PC-3 (cell line): ENCODE measurements at regions not wholly inside any gene's neighbourhood (a gene's known extent, or its start where the extent isn't known, plus 50 kb on each side); places are given as distances from the start of the nearest gene placed in this dataset.

Experiments used
- ATAC-seq: fragments of 200-7000 bp; cut with Tn5 transposase; 2 replicates; pipeline ENCODE4 v1.9.1; 2020; ENCODE audit warnings: mild to moderate bottlenecking, moderate library complexity
- BruUV-seq: library from RNA; stranded (reverse); fragments of 400-500 nt; replicated peaks from 2 replicates; lab custom pipeline; 2021; lab: Mats Ljungman, UMichigan
- CTCF ChIA-PET: fragments of 300-600 bp; sonication (Branson Sonifier 250); formaldehyde crosslinking; loops from one replicate; lab custom pipeline; 2022; ENCODE audit warnings: antibody characterized with exemption; lab: Charles Lee
- POLR2A ChIA-PET: fragments of 300-600 bp; sonication (Branson Sonifier 250); formaldehyde crosslinking; loops from one replicate; lab custom pipeline; 2022; ENCODE audit warnings: antibody characterized with exemption; ENCODE audit not compliant: unreplicated experiment; lab: Charles Lee
- DNase-seq: peaks from one replicate; pipeline ENCODE4 v3.0.0-alpha.2; 2015
- H2AFZ ChIP-seq: fragments of 300-600 bp; sonication (generic); 2 replicates; pipeline ENCODE4 v1.6.0; 2016; ENCODE audit warnings: antibody characterized with exemption, low read length
- H3F3A ChIP-seq: fragments of 300-600 bp; sonication (generic); one replicate; pipeline ENCODE4 v1.6.0; 2017; ENCODE audit warnings: antibody characterized with exemption, low read length, control low read depth, mild to moderate bottlenecking; ENCODE audit not compliant: unreplicated experiment
- H3K27ac ChIP-seq: fragments of 300-600 bp; sonication (generic); 2 replicates; pipeline ENCODE4 v1.5.1; 2016; ENCODE audit warnings: mild to moderate bottlenecking, low read length
- H3K27me3 ChIP-seq: fragments of 300-600 bp; sonication (generic); 2 replicates; pipeline ENCODE4 v1.6.1; 2016; ENCODE audit warnings: low read length, mixed read lengths
- H3K36me3 ChIP-seq: fragments of 300-600 bp; sonication (generic); 2 replicates; pipeline ENCODE4 v1.6.1; 2016; ENCODE audit warnings: low read depth, mixed run types, low read length, mixed read lengths
- H3K4me1 ChIP-seq: fragments of 300-600 bp; sonication (generic); 2 replicates; pipeline ENCODE4 v1.5.1; 2016; ENCODE audit warnings: low read length; ENCODE audit not compliant: insufficient read depth
- H3K4me2 ChIP-seq: fragments of 300-600 bp; sonication (generic); 2 replicates; pipeline ENCODE4 v1.6.0; 2016; ENCODE audit warnings: low read length
- H3K4me3 ChIP-seq: fragments of 300-600 bp; sonication (generic); 2 replicates; pipeline ENCODE4 v1.5.1; 2016; ENCODE audit warnings: mild to moderate bottlenecking, low read length, mixed read lengths
- H3K79me2 ChIP-seq: fragments of 300-600 bp; sonication (generic); 2 replicates; pipeline ENCODE4 v1.6.1; 2017; ENCODE audit warnings: low read length, mixed read lengths
- H3K9ac ChIP-seq: fragments of 300-600 bp; sonication (generic); 2 replicates; pipeline ENCODE4 v1.6.0; 2016; ENCODE audit warnings: mild to moderate bottlenecking, low read length
- H3K9me2 ChIP-seq: fragments of 300-600 bp; sonication (generic); replicated peaks from 2 replicates; pipeline ENCODE4 v1.6.1; 2016; ENCODE audit warnings: mixed run types, low read length, mixed read lengths
- H3K9me3 ChIP-seq: fragments of 300-600 bp; sonication (generic); 2 replicates; pipeline ENCODE4 v1.6.1; 2016; ENCODE audit warnings: low read length, mixed read lengths
- H4K20me1 ChIP-seq: fragments of 300-600 bp; sonication (generic); 2 replicates; pipeline ENCODE4 v1.6.1; 2016; ENCODE audit warnings: low read length, mixed read lengths
- EZH2 ChIP-seq: fragments of 300-600 bp; sonication (generic); IDR thresholded peaks from one replicate; pipeline ENCODE4 v1.6.1; 2017; ENCODE audit warnings: antibody characterized with exemption, mild to moderate bottlenecking, low read length; ENCODE audit not compliant: unreplicated experiment
- EZH2phosphoT487 ChIP-seq: fragments of 300-600 bp; sonication (generic); IDR thresholded peaks from 2 replicates; pipeline ENCODE4 v1.6.1; 2018; ENCODE audit warnings: mild to moderate bottlenecking, antibody characterized with exemption, low read length, borderline replicate concordance
- intact Hi-C: fragments of 100-400 bp; cut with micrococcal nuclease; formaldehyde crosslinking; loops from 2 replicates; pipeline ENCODE4 v1.9.0; 2023
- TF ChIP-seq, protein P1 (sequence below): fragments of 300-600 bp; sonication (generic); conservative IDR thresholded peaks from 2 replicates; pipeline ENCODE4 v1.5.1; 2017; ENCODE audit warnings: antibody characterized with exemption, low read depth, mild to moderate bottlenecking, low read length

DNA sequence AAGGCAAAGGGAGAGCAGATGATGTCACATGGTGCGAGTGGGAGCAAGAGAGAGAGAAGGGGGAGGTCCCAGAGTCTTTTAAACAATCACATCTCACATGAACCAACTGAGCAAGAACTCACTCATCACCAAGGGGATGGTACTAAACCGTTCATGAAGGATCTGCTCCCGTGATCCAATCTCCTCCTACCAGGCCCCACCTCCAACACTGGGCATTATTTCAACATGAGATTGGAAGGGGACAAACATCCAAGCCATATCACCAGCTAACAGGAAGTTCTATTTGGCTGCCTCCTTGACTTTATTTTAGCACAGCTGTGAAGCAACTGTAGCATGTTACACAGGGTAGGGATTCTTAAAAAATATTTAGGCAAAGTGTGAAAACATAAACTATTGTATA lies 102.5 kb downstream of the DDIT4L start:
- Histone ChIP-seq H3K4me2 (peak overlapping the region; percentile 76), H3K27ac (peak overlapping the region; percentile 85)
- CTCF ChIA-PET: no interaction called here

GRCh38 chr4:100086766-100087431 lies 103.4 kb downstream of the DDIT4L start:
- Histone ChIP-seq H3F3A (no peaks in the 10 kb centered on the region), H3K79me2 (no peaks in the 10 kb centered on the region), H3K9ac (peak overlapping the region; percentile 51; the same call in 1 of the 2 replicates), H2AFZ (peak overlapping the region; percentile 74), H3K36me3 (no peaks in the 10 kb centered on the region), H3K27ac (peak overlapping the region; percentile 85), H3K4me3 (peak overlapping the region; percentile 20; the same call in 1 of the 2 replicates), H3K4me1 (peaks cover 21% of the 10 kb centered on the region), H4K20me1 (no peaks in the 10 kb centered on the region), H3K9me3 (no peaks in the 10 kb centered on the region), H3K9me2 (no peaks in the 10 kb centered on the region), H3K4me2 (peak overlapping the region; percentile 76), H3K27me3 (no peaks in the 10 kb centered on the region)
- DNase-seq (peak; percentile 65), ATAC-seq (peak; percentile 42; the same call in 1 of the 2 replicates)
- intact Hi-C loops: no loop called here
- ChIA-PET POLR2A (no interaction called here), CTCF (no interaction called here)
- TF ChIP-seq, protein P1, sequence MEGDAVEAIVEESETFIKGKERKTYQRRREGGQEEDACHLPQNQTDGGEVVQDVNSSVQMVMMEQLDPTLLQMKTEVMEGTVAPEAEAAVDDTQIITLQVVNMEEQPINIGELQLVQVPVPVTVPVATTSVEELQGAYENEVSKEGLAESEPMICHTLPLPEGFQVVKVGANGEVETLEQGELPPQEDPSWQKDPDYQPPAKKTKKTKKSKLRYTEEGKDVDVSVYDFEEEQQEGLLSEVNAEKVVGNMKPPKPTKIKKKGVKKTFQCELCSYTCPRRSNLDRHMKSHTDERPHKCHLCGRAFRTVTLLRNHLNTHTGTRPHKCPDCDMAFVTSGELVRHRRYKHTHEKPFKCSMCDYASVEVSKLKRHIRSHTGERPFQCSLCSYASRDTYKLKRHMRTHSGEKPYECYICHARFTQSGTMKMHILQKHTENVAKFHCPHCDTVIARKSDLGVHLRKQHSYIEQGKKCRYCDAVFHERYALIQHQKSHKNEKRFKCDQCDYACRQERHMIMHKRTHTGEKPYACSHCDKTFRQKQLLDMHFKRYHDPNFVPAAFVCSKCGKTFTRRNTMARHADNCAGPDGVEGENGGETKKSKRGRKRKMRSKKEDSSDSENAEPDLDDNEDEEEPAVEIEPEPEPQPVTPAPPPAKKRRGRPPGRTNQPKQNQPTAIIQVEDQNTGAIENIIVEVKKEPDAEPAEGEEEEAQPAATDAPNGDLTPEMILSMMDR: no peak
- TF ChIP-seq EZH2phosphoT487: no peak
- no TSS peak for BruUV-seq

More for the DNA sequence above, 102.5 kb downstream of the DDIT4L start:
- Histone ChIP-seq H2AFZ (peak overlapping the region; percentile 74), H3K36me3 (no peaks in the 10 kb centered on the region), H3K9ac (peak overlapping the region; percentile 51; the same call in 1 of the 2 replicates), H3K9me3 (no peaks in the 10 kb centered on the region), H4K20me1 (no peaks in the 10 kb centered on the region), H3K9me2 (no peaks in the 10 kb centered on the region), H3K79me2 (no peaks in the 10 kb centered on the region), H3K4me1 (peaks cover 21% of the 10 kb centered on the region), H3K27me3 (no peaks in the 10 kb centered on the region), H3K4me3 (peak overlapping the region; percentile 20; the same call in 1 of the 2 replicates), H3F3A (no peaks in the 10 kb centered on the region)
- BruUV-seq: no TSS peak
- TF ChIP-seq EZH2 (no peak), EZH2phosphoT487 (no peak)
- TF ChIP-seq, protein P1: no peak
- ATAC-seq (no peak), DNase-seq (peak; percentile 27)
- POLR2A ChIA-PET: no interaction called here
- intact Hi-C loops: no loop called here

GRCh38 chr4:100084892-100085291 lies 105.4 kb downstream of the DDIT4L start:
- Histone ChIP-seq H3K27me3 (no peaks in the 10 kb centered on the region), H3K79me2 (no peaks in the 10 kb centered on the region), H3K27ac (no peak overlapping the region), H3K36me3 (no peaks in the 10 kb centered on the region), H3K4me2 (no peak overlapping the region), H2AFZ (no peak overlapping the region), H3K4me3 (no peak overlapping the region), H4K20me1 (no peaks in the 10 kb centered on the region), H3F3A (no peaks in the 10 kb centered on the region), H3K9ac (no peak overlapping the region), H3K9me3 (no peaks in the 10 kb centered on the region), H3K4me1 (peaks cover 21% of the 10 kb centered on the region), H3K9me2 (no peaks in the 10 kb centered on the region)
- no peak for ATAC-seq
- POLR2A ChIA-PET: no interaction called here
- CTCF ChIA-PET: no interaction called here
- TF ChIP-seq, protein P1: no peak
- TF ChIP-seq EZH2phosphoT487 (no peak), EZH2 (no peak)
- DNase-seq: no peak
- BruUV-seq: no TSS peak
- intact Hi-C loops: no loop called here
